ENCODE measurements at regions not wholly inside any gene's neighbourhood (a gene's known extent, or its start where the extent isn't known, plus 50 kb on each side); places are given as distances from the start of the nearest gene placed in this dataset.

GRCh38 chr22:22080270-22080669, 97.7 kb upstream of the TOP3B start:
- TF ChIP-seq CTCF (IDR thresholded peaks at IDR 0.05; ENCODE audit: insufficient read depth, low read length): no peak
- no peak for TF ChIP-seq SPI1 (IDR thresholded peaks at IDR 0.05; ENCODE audit: borderline replicate concordance, low read depth)
- TF ChIP-seq POLR2AphosphoS5 (IDR thresholded peaks at IDR 0.05; ENCODE audit: low read depth): no peak
- no peak for TF ChIP-seq REST (IDR thresholded peaks at IDR 0.05; ENCODE audit: insufficient replicate concordance, low read depth)
